HG02610 (cell line): ENCODE measurements at regions not wholly inside any gene's neighbourhood (a gene's known extent, or its start where the extent isn't known, plus 50 kb on each side); places are given as distances from the start of the nearest gene placed in this dataset.

Experiments
- ATAC-seq: cut with Tn5 transposase; IDR thresholded peaks from one replicate; pipeline ENCODE4 v1.9.1; 2021; ENCODE audit warnings: mild to moderate bottlenecking, moderate library complexity; ENCODE audit not compliant: unreplicated experiment

DNA sequence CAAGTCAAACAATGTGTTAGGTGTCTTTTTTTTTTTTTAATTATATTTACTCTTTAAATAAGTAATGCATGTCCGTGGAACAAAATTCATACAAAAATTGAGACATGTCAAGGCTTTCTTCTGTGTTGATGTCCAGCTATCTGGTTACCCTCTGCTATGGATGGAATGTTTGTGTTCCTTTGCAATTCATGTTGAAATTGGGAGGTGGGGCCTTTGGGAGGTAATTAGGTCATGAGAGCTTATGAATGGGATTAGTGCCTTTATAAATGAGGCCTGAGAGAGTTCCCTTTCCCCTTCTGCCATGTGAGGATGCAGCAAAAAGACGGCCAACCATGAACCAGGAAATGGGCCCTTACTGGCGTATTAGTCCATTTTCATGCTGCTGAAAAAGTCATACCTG, 83.1 kb upstream of the KCNG1 start:
- no peak for ATAC-seq

DNA sequence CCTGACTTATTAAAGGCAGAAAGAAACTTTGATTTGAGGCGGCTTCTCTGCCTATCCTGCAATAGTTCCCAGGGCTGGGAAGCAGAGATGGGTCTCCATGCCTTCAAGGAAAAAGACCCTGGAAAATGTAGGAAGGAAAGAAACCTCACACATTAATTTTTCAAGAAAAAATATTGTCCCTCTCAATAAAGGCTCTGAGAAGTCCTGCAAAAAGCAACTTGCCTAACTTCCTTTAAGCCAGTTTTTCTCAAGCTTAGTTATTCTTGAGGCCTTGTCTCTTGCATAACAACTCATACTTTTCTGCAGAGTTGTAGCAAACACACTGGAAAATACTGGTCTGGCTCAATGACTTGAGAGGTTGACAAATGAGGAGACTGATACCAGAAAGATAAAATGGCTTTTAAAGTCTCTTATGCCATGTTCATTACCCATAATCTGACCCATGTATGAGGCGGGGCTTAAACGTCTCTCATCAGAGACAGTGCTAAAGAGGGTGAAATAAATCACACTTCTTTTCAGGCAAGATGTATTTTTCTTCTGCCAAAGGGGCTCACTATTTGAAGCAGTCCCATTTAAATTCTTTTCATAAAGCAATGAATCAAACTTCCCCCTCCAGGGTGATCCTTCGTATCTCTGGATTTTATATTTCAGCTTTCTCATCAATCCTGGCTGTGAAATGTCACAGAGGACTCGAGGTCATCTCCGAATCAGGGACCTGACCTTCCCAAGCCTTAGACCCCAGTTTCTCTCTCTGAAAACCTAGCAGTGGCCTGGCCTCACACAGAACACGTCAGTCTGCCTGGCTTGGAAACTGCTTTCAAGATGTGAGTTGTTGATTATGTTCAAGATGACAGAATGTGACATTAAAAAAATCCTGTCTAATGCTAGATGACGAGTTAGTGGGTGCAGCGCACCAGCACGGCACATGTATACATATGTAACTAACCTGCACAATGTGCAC, 82.3 kb upstream of the KCNG1 start:
- ATAC-seq: no peak

DNA sequence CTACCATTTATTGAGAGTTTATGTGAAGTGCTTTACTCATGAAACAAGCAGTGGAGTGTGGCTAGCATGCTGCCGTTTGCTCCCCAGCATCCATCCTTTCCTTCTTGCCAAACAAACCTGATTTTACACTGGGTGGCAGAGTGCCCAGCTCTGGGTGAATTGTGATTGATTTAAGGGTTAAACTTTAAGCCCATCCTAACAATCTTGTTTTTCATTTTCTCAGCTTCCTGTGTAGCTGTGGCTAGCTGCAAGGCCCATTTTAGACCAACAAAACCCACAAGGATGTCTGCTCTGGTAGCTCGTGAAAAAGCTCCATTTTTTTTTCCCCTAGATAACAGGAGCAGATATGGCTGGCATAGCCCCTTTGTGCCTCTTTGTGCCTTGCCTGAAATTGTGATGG, 77.7 kb upstream of the KCNG1 start:
- no peak for ATAC-seq

DNA sequence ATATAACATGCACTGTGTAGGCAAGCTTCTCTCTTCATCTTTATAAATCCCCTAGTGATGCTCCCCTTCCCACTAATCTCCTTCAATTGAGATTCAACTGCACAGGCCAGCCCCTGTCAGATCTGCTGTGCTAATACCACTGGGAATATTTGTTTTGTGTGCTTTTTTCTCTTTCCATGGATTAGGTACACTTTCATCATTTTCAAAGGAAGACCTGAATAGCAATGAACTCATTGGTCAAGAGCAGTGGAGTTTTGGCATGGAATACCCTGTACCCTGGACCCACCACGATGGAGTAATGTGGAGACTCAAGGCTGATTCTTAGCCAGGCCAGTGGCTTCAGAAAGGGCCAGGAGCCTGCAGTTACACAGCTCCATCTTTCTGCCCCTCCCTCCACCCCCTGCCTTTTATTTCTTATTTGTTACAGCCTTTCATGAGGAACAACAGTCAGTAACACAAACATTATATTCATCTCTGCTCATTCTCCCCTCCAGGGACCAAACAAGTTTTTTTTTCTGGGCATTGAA, 75.4 kb upstream of the KCNG1 start:
- ATAC-seq: no peak

DNA sequence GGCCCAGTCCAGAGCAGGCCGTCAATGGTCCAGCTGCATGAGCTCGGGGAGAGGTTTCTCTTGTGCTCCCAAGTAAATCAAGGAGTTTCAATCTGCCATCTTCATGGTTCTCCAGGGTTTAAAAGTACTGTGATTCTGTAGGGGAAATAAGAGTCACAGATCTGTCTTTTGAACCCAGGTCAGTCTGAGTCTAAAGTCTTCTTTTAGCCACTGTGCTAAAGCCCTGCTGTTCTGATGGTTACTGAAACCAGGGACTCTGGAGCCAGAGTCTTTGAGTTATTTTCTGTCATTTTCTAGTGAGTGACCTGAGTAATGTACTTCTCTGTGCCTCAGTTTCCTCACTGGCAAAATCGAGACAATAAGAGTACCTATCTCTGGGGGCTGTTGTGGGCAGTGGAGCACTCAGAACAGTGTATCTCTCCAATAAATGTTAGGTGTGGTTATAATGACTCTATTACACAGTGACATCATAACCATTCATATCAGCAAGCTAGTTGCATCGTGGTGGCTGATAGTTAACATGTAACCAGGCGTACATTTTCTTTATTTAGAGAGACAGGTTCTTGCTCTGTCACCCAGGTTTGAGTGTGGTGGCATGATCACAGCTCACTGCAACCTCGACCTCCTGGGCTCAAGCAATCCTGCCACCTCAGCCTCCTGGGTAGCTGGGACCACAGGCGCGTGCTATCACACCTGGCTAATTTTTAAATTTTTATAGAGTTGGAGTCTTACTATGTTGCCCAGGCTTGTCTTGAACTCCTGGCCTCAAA, 74.6 kb upstream of the KCNG1 start:
- no peak for ATAC-seq

DNA sequence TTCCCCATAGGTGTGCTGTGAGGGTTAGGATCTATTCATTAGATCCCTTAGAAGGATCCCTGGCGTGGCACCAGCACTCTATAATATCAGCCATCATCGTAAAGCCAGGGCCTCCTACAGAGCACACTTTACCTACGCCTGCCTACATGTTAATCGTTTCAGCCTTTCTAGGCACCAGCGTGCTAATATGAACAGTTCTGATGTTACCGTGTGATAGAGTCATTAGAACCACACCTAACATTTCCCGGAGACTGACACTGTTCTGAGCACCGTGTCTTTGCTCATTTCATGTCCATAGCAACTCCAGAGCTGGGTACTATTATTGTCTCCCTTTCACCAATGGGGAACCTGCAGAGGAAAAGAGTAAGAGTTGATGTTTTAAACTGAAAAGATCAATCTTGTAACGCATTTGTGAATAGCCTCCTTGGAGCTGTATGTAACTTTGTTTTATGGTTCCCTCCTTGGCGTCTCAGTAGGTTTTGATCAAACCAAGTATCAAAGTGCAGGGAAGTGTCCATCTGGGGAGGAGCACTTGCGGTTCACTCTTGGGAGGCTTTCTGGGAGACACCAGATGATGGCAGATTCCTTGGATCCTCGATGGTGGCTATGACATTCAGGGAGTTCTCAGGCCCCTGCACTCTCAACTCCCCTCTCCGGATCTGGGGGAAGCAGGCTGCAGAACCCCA, 73.8 kb upstream of the KCNG1 start:
- ATAC-seq: no peak

DNA sequence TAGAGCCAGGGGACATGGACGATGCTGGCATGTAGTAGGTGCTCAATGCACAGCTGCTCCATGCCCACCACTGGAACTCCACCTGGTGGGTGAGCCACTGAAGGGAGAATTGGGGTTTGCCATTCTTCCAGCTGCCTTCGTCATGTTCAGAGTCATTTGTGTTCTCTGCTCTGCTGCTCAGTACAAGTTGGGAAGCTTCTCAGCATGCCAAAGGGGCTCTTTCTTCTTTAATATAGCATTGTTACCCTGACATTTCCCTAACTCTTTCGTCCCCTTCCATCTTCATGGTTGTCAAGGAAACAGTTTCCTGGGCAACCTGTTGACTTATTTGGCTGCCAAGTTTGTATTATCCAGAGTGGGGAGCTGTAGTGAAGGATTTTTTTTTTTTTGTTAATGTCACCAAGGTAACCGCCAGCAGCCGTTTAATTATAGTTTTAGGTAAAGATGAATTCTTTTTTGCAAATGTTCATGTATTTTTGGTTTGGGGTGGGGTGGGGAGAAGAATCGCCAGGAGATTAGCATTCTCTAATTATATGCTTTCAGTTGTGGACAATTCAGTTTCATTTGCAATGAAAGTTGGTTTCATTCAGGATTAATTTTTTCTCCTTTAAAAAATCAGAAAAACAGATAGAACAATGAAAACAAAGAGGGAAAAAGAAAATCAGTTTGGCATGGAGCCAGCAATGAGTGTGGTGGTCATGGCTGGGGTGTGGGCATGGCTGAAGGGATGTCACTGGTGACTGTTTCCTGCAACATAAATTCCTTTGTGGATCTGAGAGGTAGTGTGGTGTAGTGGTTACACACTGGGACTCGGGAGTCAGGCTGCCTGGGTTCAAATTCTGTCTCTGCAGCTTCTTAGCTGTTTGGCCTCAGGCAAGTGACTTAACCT, 73.0 kb upstream of the KCNG1 start:
- ATAC-seq: no peak

DNA sequence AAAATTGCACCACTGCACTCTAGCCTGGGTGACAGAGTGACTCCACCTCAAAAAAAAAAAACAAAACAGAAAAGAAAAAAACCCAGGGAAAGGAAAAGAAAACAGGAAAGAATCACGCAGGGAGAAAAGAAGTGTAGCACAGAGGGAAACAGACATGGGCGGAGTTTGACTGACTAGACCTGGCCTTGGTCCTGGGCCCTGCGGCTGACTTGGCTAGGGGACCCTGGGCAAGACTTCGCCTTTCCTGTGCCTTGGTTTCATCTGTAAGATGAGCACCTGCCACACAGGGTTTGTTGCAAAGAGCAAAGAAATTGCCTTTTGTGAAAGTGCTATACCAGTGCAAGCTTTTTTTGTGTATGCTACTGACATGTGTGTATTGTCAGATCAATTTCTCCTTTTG, 71.3 kb upstream of the KCNG1 start:
- no peak for ATAC-seq

DNA sequence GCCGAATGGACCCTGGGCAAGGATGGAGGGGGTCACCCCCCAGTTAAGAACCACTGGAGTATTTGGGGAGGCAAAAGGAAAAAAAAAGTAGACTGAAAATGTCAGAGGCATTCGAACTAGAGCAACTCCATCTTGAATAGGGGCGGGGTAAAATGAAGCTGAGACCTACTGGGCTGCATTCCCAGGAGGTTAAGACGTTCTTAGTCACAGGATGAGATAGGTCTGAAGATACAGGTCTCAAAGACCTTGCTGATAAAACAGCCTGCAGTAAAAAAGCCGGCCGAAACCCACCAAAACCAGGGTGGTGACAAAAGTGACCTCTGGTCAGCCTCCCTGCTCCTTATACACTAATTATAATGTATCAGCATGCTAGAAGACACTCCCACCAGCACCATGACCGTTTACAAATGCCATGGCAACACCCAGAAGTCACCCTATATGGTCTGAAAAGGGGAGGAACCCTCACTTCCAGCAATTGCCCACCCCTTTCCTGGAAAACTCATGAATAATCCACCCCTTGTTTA, 70.4 kb upstream of the KCNG1 start:
- ATAC-seq: no peak

DNA sequence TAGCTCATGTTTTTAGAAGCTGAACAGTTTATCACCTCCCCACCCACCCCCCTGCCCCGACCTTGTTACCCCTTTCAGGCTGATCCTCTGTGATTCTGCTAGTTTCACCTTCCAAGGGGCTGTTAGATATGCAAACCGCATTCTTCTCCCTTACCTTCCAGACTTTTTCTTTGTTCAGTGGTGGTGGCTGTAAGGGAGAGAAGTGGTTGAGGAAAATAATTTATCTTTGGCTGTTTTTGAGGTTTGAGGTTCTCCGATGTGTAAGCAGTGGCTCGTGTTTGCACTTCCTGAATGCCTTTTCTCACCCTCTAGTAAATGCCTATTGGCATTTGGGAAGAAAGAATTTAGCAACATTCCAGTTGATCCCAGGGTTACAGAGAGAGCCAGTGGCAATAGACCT, 69.4 kb upstream of the KCNG1 start:
- no peak for ATAC-seq

DNA sequence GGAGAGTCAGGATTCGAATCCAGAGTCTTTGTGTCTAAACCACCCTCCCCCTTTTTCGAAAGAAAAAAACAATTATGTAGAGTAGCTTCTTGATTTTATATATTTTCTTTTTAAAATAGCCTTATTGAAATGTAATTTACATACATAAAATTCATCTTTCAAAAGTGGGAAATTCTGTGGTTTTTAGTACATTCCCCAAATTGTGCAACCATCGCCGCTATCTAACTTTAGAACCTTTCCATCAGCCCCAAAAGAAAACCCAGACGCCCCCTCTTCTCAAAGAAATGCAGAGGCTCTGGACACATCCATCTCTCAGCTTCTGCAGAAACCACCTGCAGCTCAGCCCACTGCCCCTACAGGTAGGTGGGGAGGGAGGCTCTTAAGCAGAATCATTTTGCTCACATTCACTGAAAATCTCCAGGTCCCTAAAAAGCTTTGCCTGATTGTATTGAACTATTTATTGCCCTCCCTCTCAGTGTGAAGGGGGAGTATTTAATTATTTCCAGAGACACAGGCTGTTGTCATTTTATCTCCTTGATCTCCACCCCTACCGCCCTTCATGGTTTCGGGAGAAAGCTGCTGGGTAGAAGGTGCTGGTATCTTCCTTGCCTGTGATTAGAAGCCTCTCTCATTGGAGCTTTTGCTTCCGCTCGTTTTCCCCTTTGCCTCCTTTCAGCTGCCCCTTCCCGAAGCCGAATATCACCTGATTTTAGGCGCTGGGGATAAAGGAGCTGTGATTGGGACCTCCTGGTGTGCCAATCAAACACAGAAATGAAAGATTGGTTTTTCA, 68.7 kb upstream of the KCNG1 start:
- no peak for ATAC-seq

DNA sequence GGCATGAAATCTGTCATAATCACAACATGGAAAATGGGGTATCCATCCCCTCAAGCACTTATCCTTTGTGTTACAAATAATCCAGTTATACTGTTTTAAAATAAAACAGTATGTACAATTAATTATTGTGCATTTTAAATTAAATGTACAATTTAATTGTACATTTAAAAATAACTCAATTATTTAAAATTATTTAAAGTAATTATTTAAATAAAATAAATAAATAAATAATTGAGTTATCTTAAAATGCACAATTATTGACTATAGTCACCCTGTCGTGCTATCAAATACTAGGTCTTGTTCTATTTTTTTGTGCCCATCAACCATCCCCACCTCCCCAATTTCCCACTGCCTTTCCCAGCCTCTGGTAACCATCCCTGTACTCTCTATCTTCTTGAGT, 66.9 kb upstream of the KCNG1 start:
- no peak for ATAC-seq

DNA sequence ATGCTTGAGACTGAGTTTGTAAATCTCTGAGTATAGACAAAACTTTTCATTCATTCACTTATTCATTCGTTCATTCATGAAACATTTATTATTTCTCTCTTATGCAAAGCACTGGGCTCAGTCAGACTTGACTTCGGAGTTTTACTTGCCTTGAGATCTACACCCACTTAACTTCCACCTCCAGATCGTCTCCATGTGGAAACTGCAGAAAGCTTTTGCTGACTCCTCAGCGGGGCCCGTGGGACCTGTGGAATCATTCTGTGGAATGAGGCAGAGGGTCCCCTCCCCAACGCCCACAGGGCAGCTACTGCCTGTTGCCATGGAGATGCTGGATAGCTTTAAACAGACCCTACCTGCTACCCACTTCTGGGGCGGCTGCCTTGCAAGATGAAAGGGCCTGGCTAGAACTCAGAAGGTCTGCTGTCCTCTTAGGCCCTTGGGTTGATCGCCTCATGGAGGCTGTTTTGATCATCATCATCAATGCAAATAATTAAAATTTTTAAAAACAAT, 66.4 kb upstream of the KCNG1 start:
- ATAC-seq: no peak

DNA sequence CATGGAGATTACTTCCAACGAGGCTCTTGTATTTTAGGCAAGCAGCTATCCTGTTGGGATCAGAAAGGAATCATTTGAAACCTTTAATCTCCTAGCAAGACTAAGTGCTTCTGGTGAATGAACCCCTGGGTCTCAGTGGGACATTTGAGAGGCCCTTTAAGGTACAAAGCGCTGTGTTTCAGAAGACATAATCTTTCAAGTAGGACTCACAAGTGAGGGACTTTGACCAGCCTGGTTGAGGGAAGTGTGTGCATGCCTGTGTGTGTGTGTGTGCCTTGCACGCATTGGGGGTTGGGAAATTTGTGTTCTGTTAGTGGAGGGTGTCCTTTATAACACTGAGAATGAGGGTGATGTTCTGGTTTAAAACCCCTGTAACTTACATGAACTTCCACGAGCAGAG, 64.4 kb upstream of the KCNG1 start:
- no peak for ATAC-seq

DNA sequence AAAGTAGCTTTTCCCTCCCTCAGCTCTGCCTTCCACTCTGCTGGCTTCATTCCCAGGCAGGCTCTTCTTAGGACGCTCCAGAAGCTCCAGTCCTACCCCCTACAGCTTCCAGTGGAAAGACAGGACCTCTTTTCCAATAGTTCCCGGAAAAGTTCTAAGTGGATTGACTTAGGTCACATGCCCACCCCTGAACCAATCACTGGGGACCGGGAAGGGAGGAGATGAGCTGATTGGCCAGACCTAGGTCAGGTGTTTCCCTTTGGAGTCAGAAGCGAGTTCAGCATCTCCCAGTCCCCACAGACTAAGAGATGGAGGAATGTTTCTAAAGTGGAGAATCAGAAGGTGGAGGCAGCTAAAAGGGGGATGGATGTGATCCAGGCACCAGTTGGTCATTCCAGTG, 62.9 kb upstream of the KCNG1 start:
- ATAC-seq: no peak

DNA sequence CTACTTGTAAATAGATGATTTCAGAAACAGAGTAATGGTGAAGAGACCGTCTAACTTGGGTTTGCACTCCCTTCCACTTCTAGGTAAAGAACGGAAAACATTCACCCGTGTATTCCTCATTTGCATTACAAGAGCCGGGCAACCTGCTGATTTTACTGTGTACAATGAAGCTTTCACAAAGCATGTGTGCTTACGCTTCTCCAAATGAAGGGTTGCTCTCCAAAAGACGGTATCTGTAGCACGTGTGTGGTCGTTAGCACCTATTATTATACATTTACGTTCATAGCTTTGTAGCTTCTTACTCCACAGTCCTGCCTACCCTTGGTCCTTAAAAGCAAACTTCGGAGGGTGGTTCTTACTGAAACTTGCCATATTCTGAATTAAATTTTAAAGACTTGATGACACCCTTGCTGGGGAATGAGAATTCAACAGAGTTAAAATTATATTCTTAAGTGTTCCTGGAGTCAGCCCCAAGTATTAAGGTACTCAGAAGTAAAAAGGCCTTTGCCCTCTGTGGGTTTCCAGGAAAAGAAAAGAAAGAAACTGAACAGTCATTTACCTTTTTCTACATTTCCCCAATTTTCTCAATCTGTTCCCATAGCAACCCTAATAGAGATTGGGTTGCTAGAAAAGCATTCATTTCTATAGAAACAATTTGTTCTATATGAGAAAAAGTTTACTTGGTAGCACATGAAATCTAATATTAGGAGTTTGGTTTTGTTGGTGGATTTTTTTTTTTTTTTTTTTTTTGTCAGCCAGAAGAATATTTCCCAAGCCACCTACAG, 61.9 kb upstream of the KCNG1 start:
- no peak for ATAC-seq

DNA sequence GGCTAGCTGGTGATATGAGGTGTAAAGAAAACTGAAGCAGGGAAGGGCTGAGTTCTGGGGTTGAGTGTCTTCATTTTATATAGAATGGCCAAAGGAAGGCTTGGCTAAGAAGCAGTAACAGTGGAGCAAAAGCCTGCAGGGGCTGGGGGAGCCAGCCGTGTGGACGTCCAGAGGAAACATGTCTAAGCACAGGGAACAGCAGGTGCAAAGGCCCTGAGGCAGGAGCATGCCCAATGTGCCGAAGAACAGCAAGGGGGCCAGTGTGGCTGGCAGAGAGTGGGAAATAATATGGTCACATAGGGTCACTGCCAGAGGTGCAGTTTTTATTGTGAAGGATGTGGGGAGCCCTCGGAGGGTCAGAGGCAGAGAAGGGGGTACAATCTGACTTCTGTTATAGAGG, 60.5 kb upstream of the KCNG1 start:
- no peak for ATAC-seq

DNA sequence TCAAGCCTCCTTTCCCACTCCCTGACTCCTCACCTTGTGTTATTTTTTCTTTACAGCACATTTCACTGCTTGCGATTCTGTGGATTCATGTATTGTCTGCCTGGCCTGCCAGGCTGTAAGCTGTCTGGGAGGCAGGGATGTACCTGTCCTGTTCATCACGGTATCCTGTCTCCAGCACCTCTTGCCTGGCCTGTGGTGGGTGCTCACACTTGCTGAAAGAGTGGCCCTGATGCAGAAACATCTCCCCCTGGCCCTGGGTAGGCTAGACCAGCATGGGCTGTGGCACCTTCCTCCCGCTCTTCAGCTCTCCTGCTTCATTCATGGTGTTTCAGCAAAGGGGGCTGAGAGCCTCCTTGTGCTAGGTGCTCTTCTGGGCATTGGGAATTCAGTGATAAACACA, 60.1 kb upstream of the KCNG1 start:
- ATAC-seq: no peak
